Esophagus squamous epithelium (tissue), 4 donors: ENCODE measurements at regions not wholly inside any gene's neighbourhood (a gene's known extent, or its start where the extent isn't known, plus 50 kb on each side); places are given as distances from the start of the nearest gene placed in this dataset.

Source experiments
- POLR2A ChIP-seq, 4 donors: fragments of 450-650 bp; IDR thresholded peaks; one replicate each; pipeline ENCODE4 v1.6.1; 2017; ENCODE audit warnings: antibody characterized with exemption in 4 of 4, mild to moderate bottlenecking in 4 of 4, moderate library complexity in 3 of 4
- TF ChIP-seq, protein P1 (sequence below), 6 experiments: fragments of 450-650 bp in 4 of 6; fragments of 200-600 bp in 2 of 6; sonication (generic) in 2 of 6; IDR thresholded peaks; one replicate each; pipeline ENCODE4 v1.5.1; 2016 to 2019; ENCODE audit warnings: antibody characterized with exemption in 6 of 6, mild to moderate bottlenecking in 4 of 6, moderate library complexity in 4 of 6

- TF ChIP-seq, protein P1, sequence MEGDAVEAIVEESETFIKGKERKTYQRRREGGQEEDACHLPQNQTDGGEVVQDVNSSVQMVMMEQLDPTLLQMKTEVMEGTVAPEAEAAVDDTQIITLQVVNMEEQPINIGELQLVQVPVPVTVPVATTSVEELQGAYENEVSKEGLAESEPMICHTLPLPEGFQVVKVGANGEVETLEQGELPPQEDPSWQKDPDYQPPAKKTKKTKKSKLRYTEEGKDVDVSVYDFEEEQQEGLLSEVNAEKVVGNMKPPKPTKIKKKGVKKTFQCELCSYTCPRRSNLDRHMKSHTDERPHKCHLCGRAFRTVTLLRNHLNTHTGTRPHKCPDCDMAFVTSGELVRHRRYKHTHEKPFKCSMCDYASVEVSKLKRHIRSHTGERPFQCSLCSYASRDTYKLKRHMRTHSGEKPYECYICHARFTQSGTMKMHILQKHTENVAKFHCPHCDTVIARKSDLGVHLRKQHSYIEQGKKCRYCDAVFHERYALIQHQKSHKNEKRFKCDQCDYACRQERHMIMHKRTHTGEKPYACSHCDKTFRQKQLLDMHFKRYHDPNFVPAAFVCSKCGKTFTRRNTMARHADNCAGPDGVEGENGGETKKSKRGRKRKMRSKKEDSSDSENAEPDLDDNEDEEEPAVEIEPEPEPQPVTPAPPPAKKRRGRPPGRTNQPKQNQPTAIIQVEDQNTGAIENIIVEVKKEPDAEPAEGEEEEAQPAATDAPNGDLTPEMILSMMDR (IDR thresholded peaks at IDR 0.05), result no peak
- no peak for TF ChIP-seq POLR2A (IDR thresholded peaks at IDR 0.05)
Measured at GRCh38 chr2:120932472-120932871, 196.8 kb downstream of the GLI2 start.
